Right lobe of liver (tissue), 6 donors: ENCODE measurements at regions not wholly inside any gene's neighbourhood (a gene's known extent, or its start where the extent isn't known, plus 50 kb on each side); places are given as distances from the start of the nearest gene placed in this dataset.

Experiments
- ATAC-seq, 4 donors: fragments of 200-7000 bp; cut with Tn5 transposase; one replicate each; pipeline ENCODE4 v1.9.1; 2020; ENCODE audit warnings: mild to moderate bottlenecking in 4 of 4, moderate library complexity in 4 of 4
- DNase-seq, 3 donors: peaks; one replicate each; pipeline ENCODE4 v3.0.0-alpha.2; 2020
- H3K27ac ChIP-seq, 3 donors: fragments of 200-600 bp; one replicate each; pipeline ENCODE4 v1.8.0; 2022
- H3K27me3 ChIP-seq, 2 donors: fragments of 200-600 bp; one replicate each; pipeline ENCODE4 v1.8.0; 2022
- H3K36me3 ChIP-seq, 4 donors: fragments of 200-600 bp; sonication (generic) in 1 of 4; one replicate each; pipeline versions ENCODE4 v1.5.1 to v1.8.0; 2017 to 2022; ENCODE audit warnings: control low read depth in 1 of 4
- H3K4me1 ChIP-seq, 4 donors: fragments of 200-600 bp; sonication (generic) in 1 of 4; one replicate each; pipeline versions ENCODE4 v1.5.1 to v1.8.0; 2017 to 2022; ENCODE audit warnings: control low read depth in 1 of 4
- H3K4me3 ChIP-seq, 3 donors: fragments of 200-600 bp; one replicate each; pipeline ENCODE4 v1.8.0; 2022
- H3K9me3 ChIP-seq, 4 donors: fragments of 200-600 bp; sonication (generic) in 1 of 4; one replicate each; pipeline versions ENCODE4 v1.5.1 to v1.8.0; 2017 to 2022; ENCODE audit warnings: control low read depth in 1 of 4
- POLR2A ChIP-seq: fragments of 450-650 bp; IDR thresholded peaks from one replicate; pipeline ENCODE4 v1.6.1; 2017; ENCODE audit warnings: antibody characterized with exemption, mild to moderate bottlenecking
- WGBS: methylation state at CpG from one replicate; pipeline ENCODE4 v1.1.6; 2018; ENCODE audit warnings: low coverage, low lambda C conversion rate; ENCODE audit not compliant: insufficient coverage; ENCODE audit errors: missing lambda C conversion rate; 5-methylcytosine and 5-hydroxymethylcytosine counted together
- intact Hi-C, 2 donors: fragments of 100-400 bp; cut with DNase I; formaldehyde crosslinking; loops; one replicate each; pipeline versions ENCODE4 v1.11.2 to v1.14.1; 2022
- TF ChIP-seq, protein P1 (sequence below), 4 donors: fragments of 200-600 bp in 3 of 4; fragments of 450-650 bp in 1 of 4; IDR thresholded peaks; one replicate each; pipeline versions ENCODE4 v1.5.1 to v1.8.0; 2016 to 2022; ENCODE audit warnings: antibody characterized with exemption in 4 of 4, mild to moderate bottlenecking in 2 of 4
- donor health status: DM: no; HTN: yes; CAD: no.
- donor health status: DM: no; HTN: no; CAD: no.
- donor health status: DM: no; HTN: no; CAD: no.
- donor health status: DM: no; HTN: yes; CAD: no.
- donor health status: DM: no; HTN: yes; CAD: no.

DNA sequence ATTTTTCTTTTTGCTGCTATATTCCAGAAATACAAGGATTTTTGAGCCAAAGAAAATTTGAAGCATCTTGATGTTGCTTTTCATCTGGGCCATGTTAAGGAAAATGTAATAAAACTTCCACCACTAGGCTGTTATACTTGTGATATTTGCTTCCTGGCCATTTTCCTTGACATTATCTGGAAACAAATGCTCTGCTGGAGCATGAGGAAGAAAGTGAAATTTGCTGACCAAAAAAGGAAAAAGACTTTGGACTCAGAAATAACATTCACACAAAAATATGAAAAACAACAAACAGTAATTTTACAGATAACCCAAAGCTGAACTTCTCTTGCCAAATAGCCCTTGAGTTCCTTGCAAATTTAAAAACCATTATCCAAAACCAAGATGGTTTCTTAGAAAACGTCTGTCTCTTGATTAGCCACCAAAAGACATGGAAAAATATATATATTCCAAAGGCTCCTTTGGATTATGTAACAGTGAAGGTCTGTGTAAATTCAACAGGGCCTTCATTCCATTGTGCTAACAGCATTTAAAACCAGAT, 344.5 kb downstream of the LMX1A start:
- WGBS = 10% methylated on average over 1 of the region's 1 CpG
- intact Hi-C loops = no loop called here
- Histone ChIP-seq H3K27me3 (no peaks in the 10 kb centered on the region), H3K27ac (no peak overlapping the region), H3K4me1 (no peaks in the 10 kb centered on the region), H3K9me3 (no peaks in the 10 kb centered on the region), H3K4me3 (no peak overlapping the region), H3K36me3 (no peaks in the 10 kb centered on the region)
- TF ChIP-seq, protein P1, sequence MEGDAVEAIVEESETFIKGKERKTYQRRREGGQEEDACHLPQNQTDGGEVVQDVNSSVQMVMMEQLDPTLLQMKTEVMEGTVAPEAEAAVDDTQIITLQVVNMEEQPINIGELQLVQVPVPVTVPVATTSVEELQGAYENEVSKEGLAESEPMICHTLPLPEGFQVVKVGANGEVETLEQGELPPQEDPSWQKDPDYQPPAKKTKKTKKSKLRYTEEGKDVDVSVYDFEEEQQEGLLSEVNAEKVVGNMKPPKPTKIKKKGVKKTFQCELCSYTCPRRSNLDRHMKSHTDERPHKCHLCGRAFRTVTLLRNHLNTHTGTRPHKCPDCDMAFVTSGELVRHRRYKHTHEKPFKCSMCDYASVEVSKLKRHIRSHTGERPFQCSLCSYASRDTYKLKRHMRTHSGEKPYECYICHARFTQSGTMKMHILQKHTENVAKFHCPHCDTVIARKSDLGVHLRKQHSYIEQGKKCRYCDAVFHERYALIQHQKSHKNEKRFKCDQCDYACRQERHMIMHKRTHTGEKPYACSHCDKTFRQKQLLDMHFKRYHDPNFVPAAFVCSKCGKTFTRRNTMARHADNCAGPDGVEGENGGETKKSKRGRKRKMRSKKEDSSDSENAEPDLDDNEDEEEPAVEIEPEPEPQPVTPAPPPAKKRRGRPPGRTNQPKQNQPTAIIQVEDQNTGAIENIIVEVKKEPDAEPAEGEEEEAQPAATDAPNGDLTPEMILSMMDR (IDR thresholded peaks at IDR 0.05) = no peak
- no peak for TF ChIP-seq POLR2A
- no peak for DNase-seq
- no peak for ATAC-seq

DNA sequence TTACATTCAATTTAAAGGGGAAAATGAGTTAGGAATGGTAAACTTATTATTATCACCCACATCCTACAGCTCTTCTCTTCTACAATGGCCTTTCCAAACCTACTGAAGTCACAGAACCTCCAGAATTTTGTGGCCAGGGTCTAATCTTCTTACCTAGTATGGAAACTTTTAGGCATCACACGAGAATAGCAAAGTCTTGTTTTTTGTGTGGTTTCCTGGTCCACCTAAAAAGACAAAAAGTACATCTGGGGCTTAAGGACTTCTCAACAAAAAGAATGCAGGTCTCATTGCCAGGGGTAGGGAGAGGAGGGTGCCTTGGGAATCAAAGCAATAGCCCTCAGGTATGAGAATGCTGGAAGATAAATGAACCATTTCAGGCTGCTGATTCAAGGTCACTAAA, 345.3 kb downstream of the LMX1A start:
- Histone ChIP-seq H3K9me3 (no peaks in the 10 kb centered on the region), H3K27ac (no peak overlapping the region), H3K27me3 (no peaks in the 10 kb centered on the region), H3K36me3 (no peaks in the 10 kb centered on the region), H3K4me3 (no peak overlapping the region), H3K4me1 (no peaks in the 10 kb centered on the region)
- TF ChIP-seq POLR2A = no peak
- TF ChIP-seq, protein P1 (IDR thresholded peaks at IDR 0.05) = no peak
- DNase-seq (no peak), ATAC-seq (no peak)
- 52% methylated on average over 1 of the region's 1 CpG for WGBS
- intact Hi-C loops = no loop called here

DNA sequence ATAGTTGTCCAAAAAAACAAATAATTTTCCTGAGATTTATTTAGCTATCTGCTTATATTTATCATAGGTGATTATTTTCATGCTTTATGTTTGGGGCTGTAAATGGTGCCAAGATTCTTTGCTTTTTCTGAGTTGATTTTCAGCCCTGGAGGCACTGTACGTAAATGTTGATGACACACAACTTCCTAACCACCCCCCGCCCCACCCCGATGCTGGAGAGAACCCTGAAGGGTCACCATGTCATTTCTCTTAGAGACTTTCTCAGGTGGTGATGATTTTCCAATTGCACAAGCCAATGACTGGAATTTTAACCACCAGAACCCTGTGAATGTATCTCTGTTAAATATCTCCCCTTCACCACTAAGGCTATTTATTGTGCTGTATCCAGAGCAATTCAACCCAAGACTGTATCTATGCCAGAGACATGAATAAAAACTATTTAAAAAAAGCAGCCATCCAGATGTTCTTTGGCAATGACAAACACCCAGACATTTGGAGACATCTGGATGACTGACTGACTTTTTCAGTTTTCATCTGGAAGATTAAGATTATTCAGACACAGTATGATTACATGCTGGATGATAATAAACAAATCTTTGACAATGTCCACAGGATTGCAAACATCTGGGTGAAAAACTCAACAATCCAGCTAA, 346.0 kb downstream of the LMX1A start:
- DNase-seq (no peak), ATAC-seq (no peak)
- Histone ChIP-seq H3K27ac (no peak overlapping the region), H3K9me3 (no peaks in the 10 kb centered on the region), H3K36me3 (no peaks in the 10 kb centered on the region), H3K4me3 (no peak overlapping the region), H3K27me3 (no peaks in the 10 kb centered on the region), H3K4me1 (no peaks in the 10 kb centered on the region)
- intact Hi-C loops = no loop called here
- WGBS = 37% methylated on average over 3 of the region's 3 CpGs
- TF ChIP-seq POLR2A = no peak

DNA sequence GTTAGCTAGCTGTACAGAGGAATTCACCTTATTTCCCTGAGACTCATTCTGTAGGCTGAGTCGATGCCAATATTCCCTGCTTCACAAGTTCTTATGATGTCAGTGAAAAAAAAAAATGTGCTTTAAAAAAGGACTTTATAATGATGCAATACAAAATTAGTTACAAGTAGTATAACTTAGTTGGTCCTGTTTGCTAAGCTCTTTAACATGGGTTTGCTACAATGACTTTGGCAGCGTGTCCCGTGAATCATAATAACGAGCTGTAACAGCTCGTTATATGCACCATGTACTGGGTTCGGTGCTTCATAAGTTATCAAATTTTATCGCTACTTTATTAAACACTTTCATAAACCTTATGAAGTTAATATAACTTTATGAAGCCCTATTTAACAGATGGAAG, 349.7 kb downstream of the LMX1A start:
- no peak for ATAC-seq
- Histone ChIP-seq H3K27ac (no peak overlapping the region), H3K27me3 (no peaks in the 10 kb centered on the region), H3K9me3 (no peaks in the 10 kb centered on the region), H3K4me1 (no peaks in the 10 kb centered on the region), H3K36me3 (no peaks in the 10 kb centered on the region), H3K4me3 (no peak overlapping the region)
- intact Hi-C loops = no loop called here
- DNase-seq = no peak
- 59% methylated on average over 7 of the region's 7 CpGs for WGBS
- TF ChIP-seq, protein P1 (IDR thresholded peaks at IDR 0.05) = no peak
- no peak for TF ChIP-seq POLR2A

DNA sequence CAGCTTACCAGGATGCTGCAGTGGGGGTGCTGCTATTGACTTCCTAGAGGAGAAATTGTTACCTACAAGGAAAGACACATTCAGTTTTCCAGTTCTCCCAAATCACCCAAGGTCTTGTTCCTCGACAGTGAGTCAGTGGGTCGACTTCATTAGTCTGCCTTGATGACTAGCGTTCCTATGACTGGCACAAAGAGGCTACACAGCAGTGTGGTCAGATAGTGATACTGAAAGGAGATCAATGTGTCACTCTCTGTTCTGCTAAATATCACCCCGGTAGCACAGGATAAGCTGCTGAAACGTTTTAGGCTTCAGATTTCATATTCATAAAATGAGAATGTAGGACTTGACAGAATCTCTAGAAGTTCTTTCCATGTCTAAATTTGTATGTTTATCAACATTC, 357.4 kb downstream of the LMX1A start:
- WGBS = 44% methylated on average over 5 of the region's 5 CpGs

More for the DNA sequence above, 357.4 kb downstream of the LMX1A start:
- TF ChIP-seq POLR2A = no peak
- TF ChIP-seq, protein P1 (IDR thresholded peaks at IDR 0.05) = no peak
- H3K27me3 ChIP-seq = no peaks in the 10 kb centered on the region
- no peaks in the 10 kb centered on the region for H3K36me3 ChIP-seq
- ATAC-seq (no peak), DNase-seq (no peak)
- no peaks in the 10 kb centered on the region for H3K9me3 ChIP-seq
- H3K4me1 ChIP-seq = no peaks in the 10 kb centered on the region
- H3K4me3 ChIP-seq = no peak overlapping the region
- no peak overlapping the region for H3K27ac ChIP-seq
- intact Hi-C loops = no loop called here
